B cell (primary cell): ENCODE measurements at regions not wholly inside any gene's neighbourhood (a gene's known extent, or its start where the extent isn't known, plus 50 kb on each side); places are given as distances from the start of the nearest gene placed in this dataset.

ENCODE experiments used
- ATAC-seq: fragments of 200-7000 bp; cut with Tn5 transposase; one replicate; pipeline ENCODE4 v1.10.0; 2021; ENCODE audit warnings: low read depth, mild to moderate bottlenecking, moderate number of reproducible peaks, moderate library complexity
- CTCF ChIA-PET: fragments of 350-600 bp; sonication (Branson Sonifier 250); formaldehyde crosslinking; loops from one replicate; lab custom pipeline; 2021; ENCODE audit warnings: antibody characterized with exemption, inconsistent platforms; lab: Charles Lee
- POLR2A ChIA-PET: fragments of 350-600 bp; sonication (Branson Sonifier 250); formaldehyde crosslinking; loops from one replicate; lab custom pipeline; 2021; ENCODE audit warnings: antibody characterized with exemption; lab: Charles Lee
- DNase-seq: peaks from one replicate; pipeline ENCODE4 v3.0.0; 2013
- H2AFZ ChIP-seq: 2 replicates; pipeline ENCODE4 v1.6.1; 2012; ENCODE audit warnings: mild to moderate bottlenecking, low read depth, low read length; ENCODE audit not compliant: insufficient read depth, poor library complexity, severe bottlenecking
- H3K27ac ChIP-seq, 2 donors: 1 replicate in 1 of 2; 2 replicates in 1 of 2; pipeline ENCODE4 v1.5.1; 2012 to 2013; ENCODE audit warnings: low read length in 2 of 2, mild to moderate bottlenecking in 2 of 2, moderate library complexity in 1 of 2
- H3K27me3 ChIP-seq, 4 experiments: fragments of 200-600 bp in 1 of 4; sonication (generic) in 1 of 4; replicated peaks in 1 of 4; 1 replicate in 2 of 4; 2 replicates in 2 of 4; pipeline versions ENCODE4 v1.6.1 to v1.7.0; 2013 to 2016; ENCODE audit warnings: low read length in 3 of 4, mild to moderate bottlenecking in 2 of 4, mixed read lengths in 1 of 4, moderate library complexity in 1 of 4; ENCODE audit not compliant: insufficient read depth in 4 of 4, control insufficient read depth in 3 of 4; ENCODE audit errors: control extremely low read depth in 1 of 4
- H3K36me3 ChIP-seq, 2 experiments: replicated peaks in 1 of 2; 1 replicate in 1 of 2; 2 replicates in 1 of 2; pipeline versions ENCODE4 v1.6.1 to v1.7.1; 2013; ENCODE audit warnings: low read length in 1 of 2; ENCODE audit not compliant: insufficient read depth in 2 of 2, control insufficient read depth in 1 of 2; ENCODE audit errors: control extremely low read depth in 1 of 2, extremely low read depth in 1 of 2
- H3K4me1 ChIP-seq, 2 donors: fragments of 200-600 bp in 1 of 2; sonication (generic) in 1 of 2; 1 replicate in 1 of 2; 2 replicates in 1 of 2; pipeline versions ENCODE4 v1.5.1 to v1.6.1; 2013 to 2017; ENCODE audit warnings: low read length in 2 of 2; ENCODE audit not compliant: control insufficient read depth in 2 of 2, insufficient read depth in 2 of 2
- H3K4me2 ChIP-seq: replicated peaks from 2 replicates; pipeline ENCODE3; 2012; ENCODE audit warnings: mild to moderate bottlenecking, low read depth, low read length; ENCODE audit not compliant: poor library complexity, severe bottlenecking
- H3K4me3 ChIP-seq, 5 experiments: fragments of 200-600 bp in 1 of 5; sonication (generic) in 1 of 5; 1 replicate in 3 of 5; 2 replicates in 2 of 5; pipeline versions ENCODE4 v1.5.1 to v1.7.0; 2011 to 2016; ENCODE audit warnings: low read length in 4 of 5, mild to moderate bottlenecking in 4 of 5, low read depth in 2 of 5, control low read depth in 1 of 5, moderate library complexity in 1 of 5; ENCODE audit not compliant: insufficient read depth in 1 of 5; ENCODE audit errors: control extremely low read depth in 1 of 5, extremely low read depth in 1 of 5
- H3K79me2 ChIP-seq: fragments of 200-600 bp; sonication (generic); one replicate; pipeline ENCODE4 v1.6.0; 2016; ENCODE audit warnings: low read length; ENCODE audit not compliant: control insufficient read depth, insufficient read depth
- H3K9ac ChIP-seq: fragments of 200-600 bp; sonication (generic); 2 replicates; pipeline ENCODE4 v1.6.1; 2017; ENCODE audit warnings: mild to moderate bottlenecking, low read length, moderate library complexity
- H3K9me3 ChIP-seq, 3 donors: one replicate each; pipeline versions ENCODE4 v1.6.1 to v1.7.1; 2013; ENCODE audit warnings: low read length in 2 of 3; ENCODE audit not compliant: control insufficient read depth in 2 of 3, insufficient read depth in 1 of 3; ENCODE audit errors: control extremely low read depth in 1 of 3
- H4K20me1 ChIP-seq: 2 replicates; pipeline ENCODE4 v1.6.0; 2012; ENCODE audit warnings: mild to moderate bottlenecking, low read length; ENCODE audit not compliant: insufficient read depth, control insufficient read depth, poor library complexity, severe bottlenecking
- H3K27ac Mint-ChIP-seq: one replicate; pipeline ENCODE4 v1.8.0; 2021; ENCODE audit warnings: mixed read lengths
- H3K27me3 Mint-ChIP-seq: one replicate; pipeline ENCODE4 v1.8.0; 2021; ENCODE audit warnings: mixed read lengths
- H3K4me1 Mint-ChIP-seq: one replicate; pipeline ENCODE4 v1.8.0; 2021; ENCODE audit warnings: mixed read lengths
- H3K4me3 Mint-ChIP-seq: one replicate; pipeline ENCODE4 v1.8.0; 2021; ENCODE audit warnings: mixed read lengths
- H3K9me3 Mint-ChIP-seq: one replicate; pipeline ENCODE4 v1.8.0; 2022; ENCODE audit warnings: mixed read lengths; ENCODE audit not compliant: insufficient read depth
- EZH2 ChIP-seq: IDR thresholded peaks from 2 replicates; pipeline ENCODE4 v1.6.1; 2012; ENCODE audit warnings: borderline replicate concordance, low read depth, mild to moderate bottlenecking, moderate library complexity, low read length; ENCODE audit not compliant: insufficient read depth, poor library complexity, severe bottlenecking
- WGBS: methylation state at CpG from one replicate; pipeline ENCODE4 v1.1.5; 2013; ENCODE audit warnings: missing lambda C conversion rate; ENCODE audit not compliant: insufficient coverage; 5-methylcytosine and 5-hydroxymethylcytosine counted together
- intact Hi-C: fragments of 100-400 bp; cut with micrococcal nuclease; formaldehyde crosslinking; loops from one replicate; pipeline ENCODE4 v1.10.0; 2022
- TF ChIP-seq, protein P1 (sequence below): fragments of 200-600 bp; IDR thresholded peaks from one replicate; pipeline ENCODE4 v1.8.0; 2022; ENCODE audit warnings: antibody characterized with exemption, mild to moderate bottlenecking

DNA sequence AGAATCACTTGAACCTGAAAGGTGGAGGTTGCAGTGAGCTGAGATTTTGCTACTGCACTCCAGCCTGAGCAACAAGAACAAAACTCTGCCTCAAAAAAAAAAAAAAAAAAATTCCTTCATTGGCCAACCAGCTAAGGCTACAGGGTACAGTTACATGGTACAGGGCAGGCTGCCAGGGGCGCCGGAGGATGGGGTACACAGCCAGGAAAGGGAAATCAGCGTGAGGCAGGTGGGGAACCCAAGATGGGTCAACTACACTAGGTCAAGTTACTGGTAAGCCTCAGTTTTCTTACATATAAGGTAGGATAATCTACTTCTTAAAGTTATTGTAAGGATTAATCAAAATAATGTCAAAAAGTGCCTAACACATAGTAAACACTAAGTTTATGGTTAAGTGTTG, 69.6 kb upstream of the KCNK12 start:
- Histone ChIP-seq H3K27me3 (no peaks in the 10 kb centered on the region), H4K20me1 (no peaks in the 10 kb centered on the region), H3K27ac (no peak overlapping the region), H3K36me3 (no peaks in the 10 kb centered on the region), H3K4me3 (no peak overlapping the region), H3K79me2 (no peaks in the 10 kb centered on the region), H3K4me1 (no peaks in the 10 kb centered on the region), H3K9ac (no peak overlapping the region), H3K4me2 (no peak overlapping the region), H3K9me3 (peaks cover 0 to 5% (median 0%) of the 10 kb centered on the region in 3 donors), H2AFZ (no peak overlapping the region)
- TF ChIP-seq, protein P1, sequence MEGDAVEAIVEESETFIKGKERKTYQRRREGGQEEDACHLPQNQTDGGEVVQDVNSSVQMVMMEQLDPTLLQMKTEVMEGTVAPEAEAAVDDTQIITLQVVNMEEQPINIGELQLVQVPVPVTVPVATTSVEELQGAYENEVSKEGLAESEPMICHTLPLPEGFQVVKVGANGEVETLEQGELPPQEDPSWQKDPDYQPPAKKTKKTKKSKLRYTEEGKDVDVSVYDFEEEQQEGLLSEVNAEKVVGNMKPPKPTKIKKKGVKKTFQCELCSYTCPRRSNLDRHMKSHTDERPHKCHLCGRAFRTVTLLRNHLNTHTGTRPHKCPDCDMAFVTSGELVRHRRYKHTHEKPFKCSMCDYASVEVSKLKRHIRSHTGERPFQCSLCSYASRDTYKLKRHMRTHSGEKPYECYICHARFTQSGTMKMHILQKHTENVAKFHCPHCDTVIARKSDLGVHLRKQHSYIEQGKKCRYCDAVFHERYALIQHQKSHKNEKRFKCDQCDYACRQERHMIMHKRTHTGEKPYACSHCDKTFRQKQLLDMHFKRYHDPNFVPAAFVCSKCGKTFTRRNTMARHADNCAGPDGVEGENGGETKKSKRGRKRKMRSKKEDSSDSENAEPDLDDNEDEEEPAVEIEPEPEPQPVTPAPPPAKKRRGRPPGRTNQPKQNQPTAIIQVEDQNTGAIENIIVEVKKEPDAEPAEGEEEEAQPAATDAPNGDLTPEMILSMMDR, result no peak
- no peak for TF ChIP-seq EZH2
- Mint-ChIP-seq H3K9me3 (no peaks in the 10 kb centered on the region), H3K4me1 (peaks cover 6% of the 10 kb centered on the region), H3K4me3 (no peak overlapping the region), H3K27ac (no peak overlapping the region), H3K27me3 (no peaks in the 10 kb centered on the region)
- ATAC-seq (no peak), DNase-seq (no peak)
- intact Hi-C loops, result no loop called here
- WGBS, result 83% methylated on average over 2 of the region's 3 CpGs
- POLR2A ChIA-PET, result no interaction called here
- CTCF ChIA-PET, result interaction anchor here (1.7 kb wide), 1 partner anchor 127 kb away, joined by 7 read pairs; no protein-coding TSS in a partner anchor

DNA sequence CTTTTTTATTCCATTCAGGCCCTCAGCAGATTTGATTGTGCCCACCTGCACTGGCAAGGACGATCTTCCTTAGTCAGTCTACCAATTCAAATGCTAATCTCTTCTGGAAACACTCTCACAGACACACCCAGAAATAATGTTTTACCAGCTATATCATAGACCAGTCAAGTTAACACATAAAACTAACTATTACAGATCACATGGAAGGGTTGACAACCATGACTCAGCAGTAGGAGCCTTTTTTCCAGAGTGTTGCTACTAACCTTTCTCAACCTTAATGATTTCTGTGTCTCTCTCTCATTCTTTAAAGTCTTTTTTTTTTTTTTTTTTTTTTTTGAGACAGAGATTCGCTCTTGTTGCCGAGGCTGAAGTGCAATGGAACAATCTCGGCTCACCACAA, 68.7 kb upstream of the KCNK12 start:
- intact Hi-C loops, result no loop called here
- Histone ChIP-seq H3K4me3 (no peak overlapping the region), H3K27ac (no peak overlapping the region), H2AFZ (no peak overlapping the region), H3K9ac (no peak overlapping the region), H3K27me3 (no peaks in the 10 kb centered on the region), H4K20me1 (no peaks in the 10 kb centered on the region), H3K36me3 (no peaks in the 10 kb centered on the region), H3K79me2 (no peaks in the 10 kb centered on the region), H3K4me1 (peaks cover 0 to 4% of the 10 kb centered on the region in 2 donors), H3K4me2 (no peak overlapping the region), H3K9me3 (peaks cover 0 to 5% (median 0%) of the 10 kb centered on the region in 3 donors)
- Mint-ChIP-seq H3K27me3 (no peaks in the 10 kb centered on the region), H3K4me1 (peaks cover 11% of the 10 kb centered on the region), H3K27ac (no peak overlapping the region), H3K9me3 (no peaks in the 10 kb centered on the region), H3K4me3 (no peak overlapping the region)
- no peak for DNase-seq
- ATAC-seq, result no peak
- ChIA-PET CTCF (interaction anchor here (0.9 kb wide), 1 partner anchor 13 kb away, joined by 3 read pairs; no protein-coding TSS in a partner anchor), POLR2A (interaction anchor here (0.6 kb wide), 1 partner anchor 169 kb away, joined by 12 read pairs; no protein-coding TSS in a partner anchor)
- WGBS, result 100% methylated on average over 1 of the region's 4 CpGs
- no peak for TF ChIP-seq EZH2
- TF ChIP-seq, protein P1, result no peak
